Body of pancreas (tissue), 4 donors: ENCODE measurements at regions not wholly inside any gene's neighbourhood (a gene's known extent, or its start where the extent isn't known, plus 50 kb on each side); places are given as distances from the start of the nearest gene placed in this dataset.

ENCODE experiments used
- CTCF ChIP-seq, 7 experiments: fragments of 450-650 bp in 4 of 7; fragments of 200-600 bp in 3 of 7; sonication (generic) in 3 of 7; IDR thresholded peaks; one replicate each; pipeline ENCODE4 v1.5.1; 2016 to 2019; ENCODE audit warnings: antibody characterized with exemption in 7 of 7
- POLR2A ChIP-seq, 3 donors: fragments of 450-650 bp; IDR thresholded peaks; one replicate each; pipeline ENCODE4 v1.6.1; 2016; ENCODE audit warnings: antibody characterized with exemption in 3 of 3, mild to moderate bottlenecking in 2 of 3

- TF ChIP-seq CTCF (IDR thresholded peaks at IDR 0.05) (no peak), POLR2A (IDR thresholded peaks at IDR 0.05) (no peak)
These were observed 86.5 kb upstream of the DLGAP1 start for GRCh38 chr18:4541588-4541987.
